Lower leg skin (tissue), 3 donors: ENCODE measurements at regions not wholly inside any gene's neighbourhood (a gene's known extent, or its start where the extent isn't known, plus 50 kb on each side); places are given as distances from the start of the nearest gene placed in this dataset.

Source experiments
- POLR2A ChIP-seq, 2 donors: fragments of 450-650 bp; IDR thresholded peaks; one replicate each; pipeline ENCODE4 v1.6.1; 2016 to 2017; ENCODE audit warnings: antibody characterized with exemption in 2 of 2, mild to moderate bottlenecking in 1 of 2, moderate library complexity in 1 of 2
- TF ChIP-seq, protein P1 (sequence below), 3 donors: fragments of 450-650 bp; IDR thresholded peaks; one replicate each; pipeline ENCODE4 v1.5.1; 2016; ENCODE audit warnings: antibody characterized with exemption in 3 of 3, mild to moderate bottlenecking in 3 of 3, moderate library complexity in 2 of 3

DNA sequence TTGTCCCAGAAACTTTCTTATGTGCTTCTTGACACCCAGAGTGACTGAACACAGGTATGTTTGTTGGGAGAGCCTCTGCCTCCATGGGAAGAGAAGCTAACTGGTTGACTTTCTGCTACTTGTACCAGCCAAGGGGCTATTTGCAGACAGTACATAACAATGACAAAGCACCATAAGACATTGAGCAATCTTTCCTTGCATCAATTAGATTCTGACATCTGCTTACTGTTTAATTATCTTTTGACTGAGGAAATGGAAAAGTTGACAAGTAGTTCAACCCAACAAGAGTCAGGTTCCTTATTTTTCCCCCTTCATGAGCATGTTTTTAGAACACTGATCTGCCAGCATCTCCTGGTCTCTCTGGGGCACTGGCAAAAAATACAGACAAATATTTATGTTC is 157.7 kb downstream of the RPLP1 start:
- TF ChIP-seq, protein P1, sequence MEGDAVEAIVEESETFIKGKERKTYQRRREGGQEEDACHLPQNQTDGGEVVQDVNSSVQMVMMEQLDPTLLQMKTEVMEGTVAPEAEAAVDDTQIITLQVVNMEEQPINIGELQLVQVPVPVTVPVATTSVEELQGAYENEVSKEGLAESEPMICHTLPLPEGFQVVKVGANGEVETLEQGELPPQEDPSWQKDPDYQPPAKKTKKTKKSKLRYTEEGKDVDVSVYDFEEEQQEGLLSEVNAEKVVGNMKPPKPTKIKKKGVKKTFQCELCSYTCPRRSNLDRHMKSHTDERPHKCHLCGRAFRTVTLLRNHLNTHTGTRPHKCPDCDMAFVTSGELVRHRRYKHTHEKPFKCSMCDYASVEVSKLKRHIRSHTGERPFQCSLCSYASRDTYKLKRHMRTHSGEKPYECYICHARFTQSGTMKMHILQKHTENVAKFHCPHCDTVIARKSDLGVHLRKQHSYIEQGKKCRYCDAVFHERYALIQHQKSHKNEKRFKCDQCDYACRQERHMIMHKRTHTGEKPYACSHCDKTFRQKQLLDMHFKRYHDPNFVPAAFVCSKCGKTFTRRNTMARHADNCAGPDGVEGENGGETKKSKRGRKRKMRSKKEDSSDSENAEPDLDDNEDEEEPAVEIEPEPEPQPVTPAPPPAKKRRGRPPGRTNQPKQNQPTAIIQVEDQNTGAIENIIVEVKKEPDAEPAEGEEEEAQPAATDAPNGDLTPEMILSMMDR (IDR thresholded peaks at IDR 0.05), result no peak
- TF ChIP-seq POLR2A (IDR thresholded peaks at IDR 0.05), result no peak
